ENCODE measurements at regions not wholly inside any gene's neighbourhood (a gene's known extent, or its start where the extent isn't known, plus 50 kb on each side); places are given as distances from the start of the nearest gene placed in this dataset.

- no peak for DNase-seq (ENCODE audit: low spot score)
- TF ChIP-seq, protein P1, sequence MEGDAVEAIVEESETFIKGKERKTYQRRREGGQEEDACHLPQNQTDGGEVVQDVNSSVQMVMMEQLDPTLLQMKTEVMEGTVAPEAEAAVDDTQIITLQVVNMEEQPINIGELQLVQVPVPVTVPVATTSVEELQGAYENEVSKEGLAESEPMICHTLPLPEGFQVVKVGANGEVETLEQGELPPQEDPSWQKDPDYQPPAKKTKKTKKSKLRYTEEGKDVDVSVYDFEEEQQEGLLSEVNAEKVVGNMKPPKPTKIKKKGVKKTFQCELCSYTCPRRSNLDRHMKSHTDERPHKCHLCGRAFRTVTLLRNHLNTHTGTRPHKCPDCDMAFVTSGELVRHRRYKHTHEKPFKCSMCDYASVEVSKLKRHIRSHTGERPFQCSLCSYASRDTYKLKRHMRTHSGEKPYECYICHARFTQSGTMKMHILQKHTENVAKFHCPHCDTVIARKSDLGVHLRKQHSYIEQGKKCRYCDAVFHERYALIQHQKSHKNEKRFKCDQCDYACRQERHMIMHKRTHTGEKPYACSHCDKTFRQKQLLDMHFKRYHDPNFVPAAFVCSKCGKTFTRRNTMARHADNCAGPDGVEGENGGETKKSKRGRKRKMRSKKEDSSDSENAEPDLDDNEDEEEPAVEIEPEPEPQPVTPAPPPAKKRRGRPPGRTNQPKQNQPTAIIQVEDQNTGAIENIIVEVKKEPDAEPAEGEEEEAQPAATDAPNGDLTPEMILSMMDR (IDR thresholded peaks at IDR 0.05; ENCODE audit: extremely low read depth, missing control alignments) = no peak
Measured at GRCh38 chr6:113585246-113585645, 271.9 kb upstream of the MARCKS start.

GRCh38 chr6:113586413-113587077, 270.6 kb upstream of the MARCKS start:
- DNase-seq (ENCODE audit: low spot score) = no peak

DNA sequence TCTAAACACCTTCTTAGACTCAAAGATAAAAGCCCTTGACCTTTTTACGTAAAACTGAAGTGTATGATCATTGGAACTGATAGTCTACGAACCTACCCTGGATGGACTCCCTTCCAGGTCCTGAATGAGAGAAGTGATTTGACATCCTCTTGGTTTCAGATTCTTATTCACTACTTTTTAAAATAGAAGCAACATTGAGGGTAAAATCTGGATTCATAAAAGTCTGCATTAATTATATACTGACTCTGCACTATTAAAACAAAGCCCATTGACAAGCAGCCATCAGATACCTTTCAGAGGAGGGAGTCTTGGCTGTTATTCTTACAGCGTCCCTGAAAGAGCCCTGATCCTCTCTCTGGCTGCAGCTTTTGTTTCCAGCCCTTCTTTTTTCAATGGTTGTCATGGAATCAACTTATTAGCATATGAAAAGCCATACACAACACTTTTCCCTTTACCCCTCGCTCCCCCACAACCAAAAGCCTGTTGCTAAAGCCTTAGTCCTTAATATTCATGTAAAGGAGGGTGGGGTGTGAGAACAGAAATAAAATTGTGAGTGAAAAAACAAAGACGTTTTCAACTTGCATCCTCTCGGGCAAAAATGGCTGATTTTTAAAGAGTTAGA, 270.0 kb upstream of the MARCKS start:
- DNase-seq (ENCODE audit: low spot score) = no peak
- TF ChIP-seq, protein P1 (IDR thresholded peaks at IDR 0.05; ENCODE audit: extremely low read depth, missing control alignments) = no peak

More at GRCh38 chr6:113586413-113587077, 270.6 kb upstream of the MARCKS start:
- TF ChIP-seq, protein P1 (IDR thresholded peaks at IDR 0.05; ENCODE audit: extremely low read depth, missing control alignments) = no peak

DNA sequence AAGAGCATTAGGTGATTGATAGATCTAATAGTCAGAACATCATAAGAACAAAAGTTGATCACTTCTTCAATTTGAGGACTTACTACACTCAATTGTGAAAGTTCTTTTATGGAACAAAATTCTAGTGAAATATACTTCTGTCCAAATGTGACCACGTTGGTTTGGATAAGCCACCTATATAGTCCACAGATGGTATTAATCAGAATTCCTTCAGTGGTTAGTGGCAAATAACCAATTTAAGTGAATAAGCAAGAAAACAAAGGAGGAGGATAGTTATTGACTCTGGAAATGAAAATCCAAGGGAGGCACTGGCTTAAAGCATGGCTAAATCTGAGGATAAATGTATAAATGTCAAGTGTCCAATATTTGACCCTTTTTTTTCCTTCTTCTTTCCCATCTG, 268.5 kb upstream of the MARCKS start:
- TF ChIP-seq, protein P1 (IDR thresholded peaks at IDR 0.05; ENCODE audit: extremely low read depth, missing control alignments) = no peak
- DNase-seq (ENCODE audit: low spot score) = no peak

DNA sequence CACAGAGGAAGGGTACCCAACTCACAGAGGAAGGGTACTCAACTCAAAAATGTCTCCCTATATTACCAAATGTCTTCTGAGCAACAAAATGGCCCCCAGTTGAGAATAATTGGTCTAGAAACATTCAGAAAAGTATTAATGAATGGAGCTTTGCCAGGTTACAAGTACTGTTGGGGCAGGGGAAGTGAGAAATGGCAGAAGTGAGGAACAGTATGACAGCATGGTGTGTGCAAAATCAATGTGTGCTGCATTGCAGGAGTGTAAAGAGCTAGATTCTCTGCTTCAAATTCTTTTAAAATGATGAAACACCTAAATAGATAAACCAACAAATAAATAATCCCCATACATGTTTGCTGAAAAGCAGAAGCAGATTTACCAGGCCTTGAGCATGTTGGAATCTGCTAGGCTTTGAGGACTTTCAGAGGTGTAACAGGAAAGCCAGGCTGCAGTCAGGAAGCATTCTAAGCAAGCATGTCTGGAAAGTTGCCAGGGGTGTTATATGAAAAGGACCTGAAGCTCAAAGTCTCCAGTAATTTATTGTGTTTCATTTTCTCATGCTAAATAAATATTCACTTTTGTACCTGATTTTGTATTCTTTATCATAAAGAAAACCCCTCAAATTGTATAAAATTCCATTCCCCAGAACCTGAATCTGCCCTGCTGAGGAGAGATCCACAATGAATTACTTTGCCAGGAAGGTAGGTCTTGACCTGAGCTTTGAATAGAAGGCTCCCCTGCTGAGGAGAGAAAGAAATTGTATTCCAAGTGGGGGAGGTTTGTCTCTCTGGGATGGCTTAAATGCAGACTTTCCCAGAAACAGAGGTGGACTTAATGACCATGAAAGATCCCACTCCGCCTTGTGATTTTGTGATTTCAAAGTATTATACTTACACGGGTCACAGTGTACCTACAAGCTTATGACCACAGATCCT, 265.0 kb upstream of the MARCKS start:
- no peak for DNase-seq (ENCODE audit: low spot score)
- TF ChIP-seq, protein P1 (IDR thresholded peaks at IDR 0.05; ENCODE audit: extremely low read depth, missing control alignments) = no peak

GRCh38 chr6:113594726-113595125, 262.4 kb upstream of the MARCKS start:
- DNase-seq (ENCODE audit: low spot score) = no peak
- TF ChIP-seq, protein P1 (IDR thresholded peaks at IDR 0.05; ENCODE audit: extremely low read depth, missing control alignments) = no peak

Data from GM20000 (cell line).